Mucosa of descending colon (tissue), 3 donors: ENCODE measurements at regions not wholly inside any gene's neighbourhood (a gene's known extent, or its start where the extent isn't known, plus 50 kb on each side); places are given as distances from the start of the nearest gene placed in this dataset.

ENCODE experiments used
- ATAC-seq: fragments of 200-7000 bp; cut with Tn5 transposase; one replicate; pipeline ENCODE4 v1.9.1; 2020; ENCODE audit warnings: mild to moderate bottlenecking, moderate library complexity
- DNase-seq, 3 donors: peaks; one replicate each; pipeline ENCODE4 v3.0.0-alpha.2; 2020
- H3K36me3 ChIP-seq: fragments of 200-600 bp; one replicate; pipeline ENCODE4 v1.8.0; 2021; ENCODE audit warnings: low read depth, mild to moderate bottlenecking
- H3K4me1 ChIP-seq: fragments of 200-600 bp; one replicate; pipeline ENCODE4 v1.8.0; 2021; ENCODE audit warnings: low read depth, mild to moderate bottlenecking
- H3K4me3 ChIP-seq: fragments of 200-600 bp; one replicate; pipeline ENCODE4 v1.8.0; 2021; ENCODE audit warnings: mild to moderate bottlenecking
- H3K9me3 ChIP-seq: fragments of 200-600 bp; one replicate; pipeline ENCODE4 v1.8.0; 2021; ENCODE audit warnings: mild to moderate bottlenecking
- CTCF ChIP-seq: fragments of 200-600 bp; IDR thresholded peaks from one replicate; pipeline ENCODE4 v1.8.0; 2022; ENCODE audit warnings: antibody characterized with exemption, mild to moderate bottlenecking
- intact Hi-C, 2 donors: fragments of 100-400 bp; cut with DNase I in 1 of 2; cut with micrococcal nuclease in 1 of 2; formaldehyde crosslinking; loops; one replicate each; pipeline versions ENCODE4 v1.11.0 to v1.11.1; 2022; cut with DNase I, micrococcal nuclease
- donor health status: DM: no; HTN: no; CAD: no; lungs with moderate emphysema.
- donor health status: DM: no; HTN: no; CAD: no.
- donor health status: DM: no; HTN: yes; CAD: no.

DNA sequence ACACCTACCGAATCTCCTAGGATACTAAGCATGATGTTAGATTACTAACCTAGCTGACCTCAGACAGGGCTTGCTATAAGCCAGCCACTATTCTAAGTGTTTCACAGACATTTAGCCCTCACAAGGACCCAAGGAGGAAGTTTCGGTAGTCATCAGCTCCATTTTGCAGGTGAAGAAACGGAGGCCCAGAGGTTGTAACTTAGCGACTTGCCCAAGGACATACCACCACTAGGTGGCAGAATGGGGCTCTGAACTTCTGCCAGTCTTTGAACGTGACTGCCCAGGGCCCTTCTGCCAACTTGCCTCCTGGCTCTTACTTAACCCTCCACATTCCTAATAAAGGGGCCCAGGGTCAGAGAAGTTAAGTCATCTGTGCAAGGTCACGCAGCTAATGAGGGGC, 283.5 kb downstream of the C1orf94 start:
- no peaks in the 10 kb centered on the region for H3K4me1 ChIP-seq
- H3K4me3 ChIP-seq, result no peak overlapping the region
- ATAC-seq (peak; percentile 63), DNase-seq (peak in 2 of 3 donors; percentile 42 to 73)
- intact Hi-C loops, result loop anchor here in 1 of 2 donors (2.0 kb wide), 1 partner anchor 283 kb away; no protein-coding TSS in a partner anchor
- H3K36me3 ChIP-seq, result no peaks in the 10 kb centered on the region
- peak; percentile 28 for TF ChIP-seq CTCF
- H3K9me3 ChIP-seq, result no peaks in the 10 kb centered on the region

DNA sequence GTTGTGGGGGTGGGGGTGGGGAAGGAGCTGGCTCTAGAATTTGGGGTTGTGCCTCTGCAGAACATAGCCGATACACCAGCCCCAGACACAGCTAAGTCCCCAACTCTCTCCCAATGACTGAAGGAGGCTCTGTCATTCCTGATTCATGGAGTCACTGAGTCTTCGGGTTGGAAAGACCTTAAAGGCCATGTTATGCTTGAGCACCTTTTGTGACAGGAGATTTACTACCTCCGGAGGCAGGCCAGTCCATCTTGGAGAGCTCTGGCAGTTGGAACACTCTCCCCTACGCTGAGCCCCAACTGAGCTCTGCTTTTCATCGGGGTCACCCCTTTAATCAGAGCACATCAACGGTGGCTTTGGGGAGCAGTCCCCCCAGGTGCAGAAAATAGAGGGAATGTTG, 284.4 kb upstream of the GJB5 start:
- no peaks in the 10 kb centered on the region for H3K9me3 ChIP-seq
- no peaks in the 10 kb centered on the region for H3K4me1 ChIP-seq
- H3K4me3 ChIP-seq, result no peak overlapping the region
- DNase-seq, result no peak
- intact Hi-C loops, result no loop called here
- ATAC-seq, result no peak
- no peak for TF ChIP-seq CTCF
- H3K36me3 ChIP-seq, result no peaks in the 10 kb centered on the region

GRCh38 chr1:34474566-34474965, 280.3 kb upstream of the GJB5 start:
- TF ChIP-seq CTCF, result no peak
- no peak overlapping the region for H3K4me3 ChIP-seq
- DNase-seq (no peak), ATAC-seq (peak; percentile 23)
- H3K4me1 ChIP-seq, result no peaks in the 10 kb centered on the region
- intact Hi-C loops, result no loop called here
- no peaks in the 10 kb centered on the region for H3K36me3 ChIP-seq
- H3K9me3 ChIP-seq, result no peaks in the 10 kb centered on the region

DNA sequence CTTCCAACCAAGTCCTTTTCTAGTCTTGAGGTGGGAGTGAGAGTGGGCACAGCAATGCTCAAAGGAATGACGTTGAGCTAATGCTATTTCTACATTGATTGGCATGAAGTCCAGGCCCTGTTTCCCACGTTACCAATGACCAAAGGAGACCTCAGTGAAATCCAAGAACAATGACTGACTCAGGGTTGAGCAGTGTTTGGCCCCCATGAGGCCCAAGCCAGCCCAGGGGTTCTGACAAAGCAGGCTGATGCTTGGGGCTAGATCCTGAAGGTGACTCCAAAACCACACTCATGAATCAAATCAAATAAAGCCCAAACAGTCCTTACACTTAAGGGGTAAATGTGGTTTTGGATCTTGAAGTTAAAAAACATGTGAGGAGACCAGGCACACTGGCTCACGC, 278.5 kb upstream of the GJB5 start:
- H3K9me3 ChIP-seq, result no peaks in the 10 kb centered on the region
- no peak overlapping the region for H3K4me3 ChIP-seq
- ATAC-seq, result no peak
- no peaks in the 10 kb centered on the region for H3K36me3 ChIP-seq
- DNase-seq, result no peak
- H3K4me1 ChIP-seq, result no peaks in the 10 kb centered on the region
- intact Hi-C loops, result no loop called here
- TF ChIP-seq CTCF, result no peak

DNA sequence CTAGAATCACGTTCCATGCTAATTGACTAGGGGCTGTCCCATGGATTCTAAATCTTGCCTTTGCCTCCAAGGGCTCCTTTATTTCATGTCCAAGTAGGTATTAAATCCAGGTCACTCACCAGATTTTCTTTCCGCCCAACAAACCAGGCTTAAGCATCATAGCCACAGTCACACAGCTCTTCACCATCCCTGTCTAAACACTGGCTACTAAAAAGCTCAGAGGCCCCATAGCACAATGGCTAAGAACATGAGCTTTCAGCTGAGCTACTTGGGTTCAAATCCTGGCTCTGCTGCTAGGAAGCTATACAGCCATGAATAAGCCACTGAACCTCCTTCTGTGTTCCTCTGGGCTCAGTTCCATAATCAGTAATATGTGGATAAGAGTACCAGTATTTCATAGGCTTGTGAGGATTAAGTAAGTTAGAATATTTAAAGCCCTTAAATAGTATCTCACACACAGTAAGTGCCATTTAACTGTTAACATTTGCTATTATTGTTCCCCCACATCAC, 277.2 kb upstream of the GJB5 start:
- Histone ChIP-seq H3K9me3 (no peaks in the 10 kb centered on the region), H3K4me1 (no peaks in the 10 kb centered on the region), H3K36me3 (no peaks in the 10 kb centered on the region), H3K4me3 (no peak overlapping the region)
- intact Hi-C loops, result no loop called here
- no peak for TF ChIP-seq CTCF
- no peak for DNase-seq
- no peak for ATAC-seq

DNA sequence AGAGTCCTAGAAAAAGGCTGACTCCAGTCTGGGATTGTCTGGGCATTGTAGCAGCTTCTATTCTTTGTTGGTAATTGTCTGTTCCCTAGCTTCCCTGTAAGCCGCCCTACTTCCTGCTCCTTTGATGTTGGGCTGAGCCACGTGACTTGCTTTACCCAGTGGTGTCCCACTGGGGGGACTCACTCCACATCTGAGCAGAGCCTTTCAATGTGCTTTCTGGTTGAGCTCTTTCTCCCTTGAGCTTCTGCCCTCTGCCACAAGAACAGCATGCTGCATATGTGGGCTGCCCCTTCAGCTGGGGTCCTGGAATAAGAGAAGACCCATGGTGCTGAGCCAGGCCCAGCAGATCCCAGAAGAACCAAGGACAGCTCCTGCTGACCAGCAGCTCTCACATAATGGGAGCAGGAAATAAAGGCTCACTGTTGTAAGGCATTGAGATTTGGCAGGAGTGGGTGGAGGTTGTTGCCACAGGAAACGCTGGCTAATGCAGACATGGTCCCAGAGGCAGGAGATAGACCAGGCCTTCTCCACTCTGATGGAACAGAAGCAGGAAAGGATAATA, 276.3 kb upstream of the GJB5 start:
- intact Hi-C loops, result no loop called here
- no peak for DNase-seq
- H3K4me3 ChIP-seq, result no peak overlapping the region
- no peak for TF ChIP-seq CTCF
- no peaks in the 10 kb centered on the region for H3K36me3 ChIP-seq
- no peak for ATAC-seq
- no peaks in the 10 kb centered on the region for H3K9me3 ChIP-seq
- no peaks in the 10 kb centered on the region for H3K4me1 ChIP-seq
